ENCODE measurements at regions not wholly inside any gene's neighbourhood (a gene's known extent, or its start where the extent isn't known, plus 50 kb on each side); places are given as distances from the start of the nearest gene placed in this dataset.

- no peak for DNase-seq (ENCODE audit: low spot score)
Measured at GRCh38 chr2:21500401-21500945, 376.7 kb downstream of the TDRD15 start.

- DNase-seq (ENCODE audit: low spot score): no peak
Measured at GRCh38 chr2:21501376-21502027, 377.7 kb downstream of the TDRD15 start.

DNA sequence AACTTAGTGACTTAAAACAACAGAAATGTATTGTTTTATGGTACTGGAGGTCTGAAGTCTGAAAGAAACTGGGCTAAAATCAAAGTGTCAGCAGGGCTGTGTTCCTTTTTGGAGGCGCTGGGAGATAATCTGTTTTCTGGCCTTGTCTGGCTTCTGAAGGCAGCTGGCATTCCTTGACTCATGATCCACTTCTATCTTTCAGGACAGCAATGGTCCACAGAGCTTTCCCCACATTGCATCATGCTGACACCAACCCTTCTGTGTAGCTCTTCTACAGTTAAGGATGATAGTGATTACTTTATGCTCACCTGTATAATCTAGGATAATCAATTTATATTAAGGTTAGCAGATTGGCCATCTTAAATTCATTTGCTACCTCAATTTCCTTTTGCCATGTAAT lies 392.1 kb downstream of the TDRD15 start:
- no peak for DNase-seq (ENCODE audit: low spot score)

DNA sequence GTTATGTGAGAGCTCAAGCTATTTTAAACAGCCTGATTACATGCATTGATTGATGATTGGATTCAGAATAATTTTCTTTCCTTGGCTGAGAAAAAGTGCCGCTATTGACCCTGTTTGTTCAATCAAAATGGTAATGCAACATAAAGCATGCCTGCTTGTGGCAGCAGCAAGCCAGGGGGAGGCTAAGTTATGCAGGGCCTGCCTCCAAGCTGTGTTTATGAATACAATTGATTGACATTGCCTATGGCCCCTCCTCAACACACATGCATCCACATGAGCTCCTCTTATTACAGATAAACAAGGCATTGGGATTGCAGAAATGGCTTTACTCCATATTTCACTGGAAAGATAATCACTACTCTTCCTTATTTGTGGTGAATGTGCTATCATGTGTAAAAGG lies 395.6 kb downstream of the TDRD15 start:
- DNase-seq (ENCODE audit: low spot score): no peak

DNA sequence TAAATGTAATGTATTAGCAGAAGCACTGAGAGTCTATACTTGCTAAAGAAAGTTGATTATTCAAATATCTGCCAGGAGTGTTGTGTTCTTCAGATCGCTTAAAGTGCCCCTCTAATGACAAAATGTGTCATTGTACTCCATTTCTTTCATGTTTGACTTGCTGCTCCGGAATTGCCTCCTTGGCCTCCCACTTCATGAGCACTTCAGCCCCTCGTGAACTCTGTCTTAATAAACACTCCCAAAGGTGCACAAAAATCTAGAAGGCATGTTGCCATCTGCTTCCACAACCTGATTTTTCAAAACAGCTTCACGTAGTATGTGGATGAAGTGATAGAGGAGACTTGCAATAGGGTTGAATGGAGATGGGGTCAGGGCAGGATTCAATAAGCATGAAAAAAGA lies 396.1 kb downstream of the TDRD15 start:
- no peak for DNase-seq (ENCODE audit: low spot score)

DNA sequence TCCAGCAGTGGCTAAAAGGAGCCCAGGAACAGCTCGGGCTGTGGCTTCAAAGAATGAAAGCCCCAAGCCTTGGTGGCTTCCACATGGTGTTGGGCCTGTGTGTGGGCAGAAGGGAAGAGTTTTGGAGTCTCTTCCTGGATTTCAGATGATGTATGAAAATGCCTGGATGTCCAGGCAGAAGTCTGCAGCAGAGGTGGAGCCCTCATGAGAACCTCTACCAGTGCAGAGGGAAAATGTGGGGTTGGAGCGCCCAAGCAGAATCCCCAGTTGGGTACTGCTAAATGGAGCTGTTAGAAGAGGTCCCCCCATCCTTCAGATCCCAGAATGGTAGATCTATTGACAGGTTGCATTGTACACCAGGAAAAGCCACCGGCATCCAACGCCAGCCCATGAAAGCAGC lies 412.1 kb downstream of the TDRD15 start:
- no peak for DNase-seq (ENCODE audit: low spot score)

DNA sequence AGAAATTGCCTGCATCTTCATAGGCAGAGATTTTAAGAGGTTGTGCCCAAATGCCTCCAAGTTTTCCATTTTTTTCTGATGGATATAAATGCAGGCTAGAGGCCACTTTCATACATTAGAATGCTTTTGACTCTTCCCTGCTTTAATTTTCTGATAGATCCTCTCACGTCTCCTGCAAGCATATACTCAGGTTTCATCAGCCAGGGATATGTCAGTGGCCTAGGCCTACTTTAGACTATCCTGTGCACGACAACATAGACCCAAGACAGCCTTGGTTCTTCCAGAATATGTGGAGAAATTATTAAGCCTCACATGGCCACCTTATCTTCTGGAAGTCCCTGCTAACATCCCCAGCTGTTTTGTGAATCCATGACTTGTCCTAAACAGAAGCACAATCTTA lies 415.9 kb downstream of the TDRD15 start:
- no peak for DNase-seq (ENCODE audit: low spot score)

DNA sequence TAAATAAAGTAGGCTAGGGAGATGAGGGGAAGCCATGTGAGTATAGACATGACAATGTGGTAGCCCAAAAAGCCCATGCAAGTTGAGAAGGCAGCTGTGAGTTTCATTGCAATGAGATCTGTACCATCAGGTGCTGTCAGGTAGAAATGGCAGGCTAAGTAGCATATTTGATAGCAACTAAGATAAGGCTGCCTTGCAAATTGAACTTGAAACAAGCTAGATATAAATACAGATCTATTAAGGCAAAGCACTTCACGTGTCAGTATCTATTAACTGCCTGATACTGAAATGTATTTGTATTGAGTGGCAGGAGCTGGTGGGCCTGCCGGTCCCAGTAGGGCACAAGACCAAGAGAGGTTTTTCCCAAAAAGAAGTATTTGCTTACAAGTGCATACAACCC lies 419.9 kb downstream of the TDRD15 start:
- DNase-seq (ENCODE audit: low spot score): no peak

- no peak for DNase-seq (ENCODE audit: low spot score)
Measured at GRCh38 chr2:21544392-21544791, 420.6 kb downstream of the TDRD15 start.

DNA sequence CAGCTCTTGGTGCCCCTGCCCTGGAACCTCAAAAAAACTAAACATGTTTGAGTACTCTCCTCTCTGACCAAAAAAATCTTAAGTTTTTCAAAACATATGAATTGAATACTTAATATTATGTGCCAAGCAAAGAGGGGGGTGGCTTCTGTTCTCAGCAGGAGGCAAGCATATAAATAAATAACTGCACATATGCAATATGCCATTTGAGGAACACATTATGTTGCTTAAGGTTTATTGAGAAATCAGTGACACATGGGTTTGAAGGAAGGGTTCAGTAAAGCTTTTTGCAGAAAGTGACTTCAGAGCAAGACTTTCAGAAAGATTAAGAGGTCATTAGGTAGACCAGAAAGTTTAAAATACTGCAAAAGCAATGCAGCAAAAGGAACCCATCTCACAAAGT lies 429.2 kb downstream of the TDRD15 start:
- no peak for DNase-seq (ENCODE audit: low spot score)

DNA sequence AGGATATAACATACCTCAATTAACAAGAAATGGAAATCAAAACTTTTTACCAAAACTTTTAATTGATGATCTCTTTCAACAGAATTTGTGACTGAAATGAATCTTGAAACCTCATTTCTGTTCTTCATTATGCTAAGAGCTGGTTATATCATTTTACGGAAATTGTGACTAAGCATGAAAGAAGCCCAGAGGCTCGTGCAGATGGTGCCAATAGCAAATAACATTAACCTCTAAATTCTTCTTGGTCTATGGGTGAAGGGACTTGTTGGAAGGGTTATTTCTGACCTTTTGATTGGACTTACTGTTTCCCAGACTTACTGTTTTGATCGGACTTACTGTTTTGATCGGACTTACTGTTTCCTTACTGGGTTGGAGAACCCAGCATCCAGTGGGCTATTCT lies 435.6 kb downstream of the TDRD15 start:
- no peak for DNase-seq (ENCODE audit: low spot score)

DNA sequence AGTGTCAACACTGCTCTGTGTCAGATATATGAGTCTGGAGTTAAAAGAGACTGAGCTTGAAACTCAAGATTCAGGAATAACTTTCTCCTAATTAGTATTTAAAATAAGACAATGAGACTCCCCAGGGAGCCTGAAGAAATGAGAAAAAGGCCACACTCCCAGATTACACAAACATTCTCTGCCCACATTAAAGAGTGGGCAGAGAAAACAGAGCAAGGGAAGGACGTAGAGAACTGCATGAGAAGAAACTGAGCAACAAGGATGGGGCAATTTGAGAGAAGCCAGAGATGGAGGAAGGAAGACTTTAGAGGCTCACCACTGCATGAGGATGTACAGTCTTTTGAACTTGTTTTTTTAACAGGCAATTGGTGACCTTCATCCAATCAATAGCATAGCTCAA lies 438.2 kb downstream of the TDRD15 start:
- no peak for DNase-seq (ENCODE audit: low spot score)

GRCh38 chr2:21567395-21567794 lies 443.6 kb downstream of the TDRD15 start:
- DNase-seq (ENCODE audit: low spot score): no peak

- DNase-seq (ENCODE audit: low spot score): no peak
Measured at GRCh38 chr2:21571686-21572085, 447.9 kb downstream of the TDRD15 start.

DNA sequence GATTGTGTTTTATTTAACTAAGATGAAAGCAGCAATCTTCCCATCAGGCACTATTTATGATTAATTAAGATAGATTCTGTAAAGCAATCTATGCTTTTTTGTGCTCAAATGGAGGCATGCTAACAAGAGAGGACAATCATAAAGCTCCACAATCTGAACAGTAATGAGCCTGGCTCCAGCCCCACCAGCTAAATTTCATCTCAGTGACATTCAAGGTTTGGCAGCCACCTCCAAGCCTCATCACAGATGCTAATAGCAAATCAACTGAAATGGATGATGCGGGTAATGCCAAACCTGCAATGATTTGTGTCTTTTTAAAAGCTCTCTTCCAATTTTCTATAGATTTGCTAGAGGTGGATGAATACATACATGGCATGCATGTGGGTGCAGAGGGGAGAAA lies 456.6 kb downstream of the TDRD15 start:
- DNase-seq (ENCODE audit: low spot score): no peak

GRCh38 chr2:21585881-21586280 lies 462.1 kb downstream of the TDRD15 start:
- DNase-seq (ENCODE audit: low spot score): no peak

DNA sequence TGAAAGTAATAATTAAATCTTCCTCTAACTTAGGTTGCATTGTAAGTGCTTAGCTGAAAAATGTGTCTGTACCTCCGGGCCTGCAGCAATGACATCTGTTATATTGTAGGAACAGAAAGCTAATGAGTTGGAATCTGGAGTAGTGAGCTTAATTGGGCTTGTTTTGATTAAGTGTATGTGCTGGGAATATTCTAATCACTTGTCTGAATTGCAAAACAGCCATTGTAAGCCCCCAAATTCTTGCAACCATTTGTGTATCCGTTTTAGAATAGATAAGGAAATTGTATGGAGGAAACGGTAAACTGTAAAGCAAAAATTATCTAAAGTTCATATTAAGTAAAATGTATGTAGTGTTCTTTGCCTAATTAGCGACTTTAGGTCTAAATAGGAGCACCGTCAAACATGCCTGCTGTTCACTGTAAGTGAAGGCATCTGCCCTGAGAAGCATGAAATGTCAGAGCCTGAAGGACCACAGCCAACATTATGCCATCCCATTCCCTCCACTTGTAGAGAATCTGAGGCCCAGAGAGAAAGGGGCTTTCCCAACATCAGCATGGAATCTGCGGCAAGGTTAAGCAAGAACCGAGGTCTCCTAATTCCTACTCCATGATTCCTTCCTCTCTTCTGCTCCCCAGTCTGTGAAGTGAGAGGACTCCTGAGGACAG lies 466.4 kb downstream of the TDRD15 start:
- no peak for DNase-seq (ENCODE audit: low spot score)

DNA sequence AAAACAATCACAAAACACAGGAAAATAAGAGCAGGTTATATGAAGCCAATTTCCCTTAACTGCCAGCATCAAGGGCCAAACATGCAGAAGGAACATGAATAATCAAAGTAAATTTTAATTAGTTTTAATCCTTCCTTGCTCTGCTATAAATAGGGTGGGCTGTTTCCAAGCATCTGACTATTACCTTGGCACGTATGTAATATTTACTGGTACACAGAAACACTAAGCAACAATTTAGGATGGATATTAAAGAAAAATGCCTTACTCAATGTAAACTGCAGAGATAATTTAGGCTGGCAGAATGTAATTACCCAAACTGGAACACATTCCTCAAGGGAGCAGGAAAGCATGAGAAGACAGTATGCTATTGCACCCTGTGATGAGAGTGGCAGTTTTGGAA lies 468.2 kb downstream of the TDRD15 start:
- DNase-seq (ENCODE audit: low spot score): no peak

- DNase-seq (ENCODE audit: low spot score): no peak
Measured at GRCh38 chr2:21599417-21599816, 475.6 kb downstream of the TDRD15 start.

DNA sequence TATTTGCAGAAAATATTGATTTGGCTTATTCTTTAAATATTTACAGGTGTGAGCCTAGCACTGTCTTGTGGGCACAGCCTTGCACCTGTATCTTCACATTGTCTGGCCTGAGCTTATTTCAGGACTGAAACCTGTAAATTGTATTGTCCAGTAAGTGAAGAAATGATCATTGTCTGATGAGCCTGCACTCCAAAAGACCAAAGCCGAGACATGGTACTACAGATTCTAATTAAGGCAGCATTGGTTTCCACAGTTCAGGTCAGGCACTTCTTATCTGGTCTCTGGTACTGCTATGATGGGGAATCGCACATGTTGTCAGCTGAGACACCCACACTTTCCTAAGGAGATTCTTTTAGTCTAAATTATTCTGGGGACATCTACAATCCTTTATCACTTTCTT lies 479.0 kb downstream of the TDRD15 start:
- no peak for DNase-seq (ENCODE audit: low spot score)

DNA sequence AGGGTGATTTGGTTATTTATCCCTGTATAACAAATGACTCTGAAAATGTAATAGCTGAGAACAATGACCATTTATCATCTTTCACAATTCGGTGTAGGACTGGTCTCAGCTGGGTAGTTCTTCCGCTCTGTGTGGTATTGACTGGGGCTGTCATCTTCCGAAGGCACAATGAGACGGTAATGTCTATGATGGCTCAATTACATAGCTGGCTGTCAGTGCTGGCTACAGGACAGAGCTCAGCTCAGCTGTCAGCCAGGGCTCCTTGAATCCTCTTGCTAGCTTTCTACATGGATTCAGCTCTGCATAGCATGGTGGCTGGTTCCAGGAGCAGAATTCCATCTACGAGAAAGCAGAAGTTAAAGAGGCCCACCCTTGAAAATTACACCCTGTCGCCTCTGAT lies 483.8 kb downstream of the TDRD15 start:
- DNase-seq (ENCODE audit: low spot score): peak; percentile 8

DNA sequence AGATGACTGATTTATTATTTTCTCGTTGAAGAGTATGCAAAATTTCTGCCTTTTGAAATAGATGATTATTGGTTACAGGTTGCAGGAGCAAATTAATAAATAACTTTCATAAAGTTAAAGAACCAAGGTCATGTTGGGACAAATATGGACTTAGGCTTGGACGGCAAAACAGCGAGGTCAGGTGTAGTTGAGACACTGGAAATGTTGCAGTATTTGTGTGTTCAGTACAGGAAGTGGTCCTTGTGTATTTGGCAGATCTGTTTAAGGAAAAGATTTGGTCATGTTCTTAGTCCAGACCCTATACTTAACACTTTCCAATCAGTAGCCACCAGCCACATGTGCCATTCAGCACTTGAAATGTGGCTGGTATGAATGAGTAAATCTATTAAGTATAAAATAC lies 486.5 kb downstream of the TDRD15 start:
- DNase-seq (ENCODE audit: low spot score): no peak

- DNase-seq (ENCODE audit: low spot score): no peak
Measured at GRCh38 chr2:21617885-21618434, 494.2 kb downstream of the TDRD15 start.
